SU-DHL-6 (cell line): ENCODE measurements at regions not wholly inside any gene's neighbourhood (a gene's known extent, or its start where the extent isn't known, plus 50 kb on each side); places are given as distances from the start of the nearest gene placed in this dataset.

Experiments used
- H2AFZ ChIP-seq: fragments of 200-600 bp; sonication (generic); 2 replicates; pipeline ENCODE4 v1.6.1; 2014; ENCODE audit warnings: low read depth, mild to moderate bottlenecking, moderate library complexity, mixed read lengths, antibody characterized with exemption, low read length; ENCODE audit not compliant: severe bottlenecking
- H3F3A ChIP-seq: fragments of 200-600 bp; shearing (Covaris generic); 2 replicates; pipeline ENCODE4 v1.6.0; 2016; ENCODE audit warnings: antibody characterized with exemption, mild to moderate bottlenecking; ENCODE audit not compliant: insufficient read depth
- H3K27ac ChIP-seq: fragments of 200-600 bp; sonication (generic); 2 replicates; pipeline ENCODE4 v1.5.1; 2016; ENCODE audit warnings: low read depth, mild to moderate bottlenecking, low read length, moderate library complexity, mixed read lengths
- H3K27me3 ChIP-seq: fragments of 200-600 bp; sonication (generic), shearing (Covaris generic); 2 replicates; pipeline ENCODE4 v1.6.0; 2014; ENCODE audit warnings: mild to moderate bottlenecking, low read length
- H3K36me3 ChIP-seq: fragments of 200-600 bp; sonication (generic); 2 replicates; pipeline ENCODE4 v1.6.1; 2014; ENCODE audit warnings: mild to moderate bottlenecking, low read length, mixed read lengths
- H3K4me2 ChIP-seq: fragments of 300-600, 200-600 bp; shearing (Covaris generic), sonication (generic); 2 replicates; pipeline ENCODE4 v1.6.0; 2014; ENCODE audit warnings: low read length, low read depth, mild to moderate bottlenecking; ENCODE audit not compliant: poor library complexity, severe bottlenecking
- H3K4me3 ChIP-seq: fragments of 200-600 bp; sonication (generic); 2 replicates; pipeline ENCODE4 v1.5.1; 2014; ENCODE audit warnings: antibody characterized with exemption, low read length, mild to moderate bottlenecking, mixed read lengths; ENCODE audit not compliant: insufficient read depth, poor library complexity, severe bottlenecking
- H3K79me2 ChIP-seq: fragments of 200-600 bp; sonication (generic); 2 replicates; pipeline ENCODE4 v1.6.1; 2014; ENCODE audit warnings: mild to moderate bottlenecking, low read length, moderate library complexity; ENCODE audit not compliant: insufficient read depth
- H3K9ac ChIP-seq: fragments of 200-600 bp; sonication (generic); 2 replicates; pipeline ENCODE4 v1.7.0; 2014; ENCODE audit warnings: mild to moderate bottlenecking, low read length
- H3K9me2 ChIP-seq: fragments of 200-600 bp; sonication (generic); replicated peaks from 2 replicates; pipeline ENCODE4 v1.6.1; 2014; ENCODE audit warnings: low read length; ENCODE audit not compliant: insufficient read depth
- H3K9me3 ChIP-seq: fragments of 200-600 bp; sonication (generic); 2 replicates; pipeline ENCODE4 v1.6.1; 2014; ENCODE audit warnings: low read length, mixed read lengths; ENCODE audit not compliant: insufficient read depth
- H4K20me1 ChIP-seq: fragments of 200-600 bp; sonication (generic); 2 replicates; pipeline ENCODE4 v1.6.1; 2014; ENCODE audit warnings: low read depth, mild to moderate bottlenecking, antibody characterized with exemption, low read length, moderate library complexity, mixed read lengths
- EZH2phosphoT487 ChIP-seq: fragments of 200-600 bp; sonication (generic), shearing (Covaris generic); conservative IDR thresholded peaks from 2 replicates; pipeline ENCODE4 v1.6.1; 2018; ENCODE audit warnings: mild to moderate bottlenecking, antibody characterized with exemption, low read length, moderate library complexity, mixed read lengths
- TF ChIP-seq, protein P1 (sequence below): fragments of 200-600 bp; sonication (generic); IDR thresholded peaks from one replicate; pipeline ENCODE4 v1.5.1; 2017; ENCODE audit warnings: antibody characterized with exemption, mild to moderate bottlenecking, low read length, moderate library complexity; ENCODE audit not compliant: insufficient read depth, poor library complexity, severe bottlenecking

DNA sequence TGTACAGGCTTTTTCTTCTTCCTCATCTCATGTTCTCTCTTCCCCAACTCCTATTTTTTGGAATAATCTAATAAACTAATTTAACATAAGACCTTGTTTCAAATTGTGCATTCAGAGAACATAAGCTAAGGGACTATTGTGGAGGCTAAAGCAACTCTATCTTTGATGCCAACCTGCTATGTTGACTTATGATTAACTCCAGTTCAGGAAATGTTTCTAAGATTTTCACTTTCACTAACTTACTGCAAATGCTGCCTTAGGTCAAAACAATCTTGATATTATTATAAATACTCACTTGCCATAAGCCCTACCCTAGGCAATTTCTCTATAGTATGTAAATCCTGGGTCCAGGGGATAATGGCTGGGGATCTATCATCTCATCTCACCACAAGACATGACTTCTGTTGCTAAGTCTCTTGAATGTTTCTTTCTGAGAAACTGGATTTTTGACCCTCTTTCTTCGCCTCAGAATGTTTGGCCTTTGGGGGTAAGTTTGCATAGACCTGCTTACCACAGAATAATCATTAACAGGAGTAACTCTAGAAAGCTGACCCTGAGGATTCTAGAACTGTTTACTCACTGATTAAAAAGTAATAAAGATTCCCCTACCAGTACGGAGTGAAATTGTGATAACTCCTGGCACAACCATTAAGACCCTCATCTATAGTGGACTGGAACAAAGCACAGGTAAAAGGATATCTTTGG lies 768.1 kb downstream of the GBE1 start:
- no peaks in the 10 kb centered on the region for H3K9me2 ChIP-seq
- H3K4me3 ChIP-seq = no peak overlapping the region
- no peaks in the 10 kb centered on the region for H3K9me3 ChIP-seq
- no peak overlapping the region for H3K27ac ChIP-seq
- H4K20me1 ChIP-seq = no peaks in the 10 kb centered on the region
- H3K4me2 ChIP-seq = no peak overlapping the region
- no peak overlapping the region for H2AFZ ChIP-seq
- H3F3A ChIP-seq = no peaks in the 10 kb centered on the region
- H3K27me3 ChIP-seq = no peaks in the 10 kb centered on the region
- H3K79me2 ChIP-seq = no peaks in the 10 kb centered on the region
- no peaks in the 10 kb centered on the region for H3K36me3 ChIP-seq
- H3K9ac ChIP-seq = no peak overlapping the region
- TF ChIP-seq EZH2phosphoT487 = no peak
- TF ChIP-seq, protein P1, sequence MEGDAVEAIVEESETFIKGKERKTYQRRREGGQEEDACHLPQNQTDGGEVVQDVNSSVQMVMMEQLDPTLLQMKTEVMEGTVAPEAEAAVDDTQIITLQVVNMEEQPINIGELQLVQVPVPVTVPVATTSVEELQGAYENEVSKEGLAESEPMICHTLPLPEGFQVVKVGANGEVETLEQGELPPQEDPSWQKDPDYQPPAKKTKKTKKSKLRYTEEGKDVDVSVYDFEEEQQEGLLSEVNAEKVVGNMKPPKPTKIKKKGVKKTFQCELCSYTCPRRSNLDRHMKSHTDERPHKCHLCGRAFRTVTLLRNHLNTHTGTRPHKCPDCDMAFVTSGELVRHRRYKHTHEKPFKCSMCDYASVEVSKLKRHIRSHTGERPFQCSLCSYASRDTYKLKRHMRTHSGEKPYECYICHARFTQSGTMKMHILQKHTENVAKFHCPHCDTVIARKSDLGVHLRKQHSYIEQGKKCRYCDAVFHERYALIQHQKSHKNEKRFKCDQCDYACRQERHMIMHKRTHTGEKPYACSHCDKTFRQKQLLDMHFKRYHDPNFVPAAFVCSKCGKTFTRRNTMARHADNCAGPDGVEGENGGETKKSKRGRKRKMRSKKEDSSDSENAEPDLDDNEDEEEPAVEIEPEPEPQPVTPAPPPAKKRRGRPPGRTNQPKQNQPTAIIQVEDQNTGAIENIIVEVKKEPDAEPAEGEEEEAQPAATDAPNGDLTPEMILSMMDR = no peak

DNA sequence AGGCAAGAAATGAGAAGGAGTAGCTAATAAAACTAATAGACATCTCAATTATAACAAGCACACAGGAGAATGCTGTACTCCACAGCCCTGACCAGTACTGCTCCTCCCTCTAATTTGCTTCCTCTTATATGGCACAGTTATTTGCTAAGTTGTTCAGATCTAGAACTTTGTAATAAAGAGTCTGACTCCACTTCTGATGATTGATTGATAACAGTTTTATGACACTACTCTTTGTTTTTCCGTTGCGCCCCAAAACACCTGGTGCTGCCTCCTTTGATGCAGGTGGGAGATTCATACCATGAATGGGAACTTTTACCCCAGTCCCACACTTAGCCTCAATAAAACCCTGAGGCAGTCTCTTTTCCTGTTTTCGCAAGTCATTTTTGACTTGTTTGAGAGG lies 777.7 kb downstream of the GBE1 start:
- H3K9me3 ChIP-seq = no peaks in the 10 kb centered on the region
- H3K4me2 ChIP-seq = no peak overlapping the region
- TF ChIP-seq, protein P1 = no peak
- TF ChIP-seq EZH2phosphoT487 = no peak
- no peaks in the 10 kb centered on the region; the same call in 1 of the 2 replicates for H3K9me2 ChIP-seq
- no peaks in the 10 kb centered on the region for H3K27me3 ChIP-seq
- no peak overlapping the region for H3K9ac ChIP-seq
- no peak overlapping the region for H3K4me3 ChIP-seq
- H3K79me2 ChIP-seq = no peaks in the 10 kb centered on the region
- H3F3A ChIP-seq = no peaks in the 10 kb centered on the region
- no peak overlapping the region for H3K27ac ChIP-seq
- no peaks in the 10 kb centered on the region for H3K36me3 ChIP-seq
- H2AFZ ChIP-seq = no peak overlapping the region
- no peaks in the 10 kb centered on the region for H4K20me1 ChIP-seq

DNA sequence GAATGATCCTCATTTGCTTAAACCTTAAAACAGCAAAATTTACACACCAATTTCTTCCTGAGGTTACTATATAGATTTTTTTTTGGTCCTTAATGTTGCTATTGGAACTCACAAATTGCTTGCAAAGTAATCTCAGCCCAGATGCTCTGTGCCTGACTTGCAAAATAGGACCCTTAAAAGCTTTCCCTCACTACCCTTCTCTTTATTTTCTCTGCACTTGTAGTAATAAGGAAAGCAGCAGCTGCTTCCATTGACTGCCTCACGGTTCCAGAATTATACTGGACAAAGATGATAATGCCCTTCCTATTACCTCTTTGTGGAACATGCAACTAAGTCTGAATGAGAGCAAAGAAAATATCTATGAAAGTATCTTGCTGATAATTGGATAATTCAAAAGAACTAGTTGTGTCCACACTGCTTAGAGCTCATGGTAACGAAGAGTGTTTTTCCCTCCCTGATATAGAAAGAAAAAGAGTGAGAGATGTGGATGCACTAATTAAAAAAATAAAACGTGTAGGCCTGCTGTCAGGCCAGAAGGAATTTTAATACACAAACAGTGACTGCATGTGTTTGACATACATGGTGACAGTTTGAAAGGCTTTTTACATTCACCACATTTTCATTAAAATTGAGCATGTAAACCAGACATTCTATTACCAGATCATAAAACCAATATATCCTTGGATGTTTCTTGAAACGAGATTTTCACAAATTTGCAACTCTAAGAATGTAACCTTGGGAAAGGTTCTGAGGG lies 783.1 kb downstream of the GBE1 start:
- H3K9me2 ChIP-seq = no peaks in the 10 kb centered on the region; the same call in 1 of the 2 replicates
- H3K79me2 ChIP-seq = no peaks in the 10 kb centered on the region
- H3K27ac ChIP-seq = no peak overlapping the region
- H3K4me2 ChIP-seq = no peak overlapping the region
- H3K4me3 ChIP-seq = no peak overlapping the region
- no peak overlapping the region for H2AFZ ChIP-seq
- no peak overlapping the region for H3K9ac ChIP-seq
- no peaks in the 10 kb centered on the region for H3K9me3 ChIP-seq
- no peaks in the 10 kb centered on the region for H3K27me3 ChIP-seq
- TF ChIP-seq EZH2phosphoT487 = no peak
- TF ChIP-seq, protein P1 = no peak
- no peaks in the 10 kb centered on the region for H4K20me1 ChIP-seq
- H3K36me3 ChIP-seq = no peaks in the 10 kb centered on the region
- H3F3A ChIP-seq = no peaks in the 10 kb centered on the region
